ENCODE measurements at regions not wholly inside any gene's neighbourhood (a gene's known extent, or its start where the extent isn't known, plus 50 kb on each side); places are given as distances from the start of the nearest gene placed in this dataset.

DNA sequence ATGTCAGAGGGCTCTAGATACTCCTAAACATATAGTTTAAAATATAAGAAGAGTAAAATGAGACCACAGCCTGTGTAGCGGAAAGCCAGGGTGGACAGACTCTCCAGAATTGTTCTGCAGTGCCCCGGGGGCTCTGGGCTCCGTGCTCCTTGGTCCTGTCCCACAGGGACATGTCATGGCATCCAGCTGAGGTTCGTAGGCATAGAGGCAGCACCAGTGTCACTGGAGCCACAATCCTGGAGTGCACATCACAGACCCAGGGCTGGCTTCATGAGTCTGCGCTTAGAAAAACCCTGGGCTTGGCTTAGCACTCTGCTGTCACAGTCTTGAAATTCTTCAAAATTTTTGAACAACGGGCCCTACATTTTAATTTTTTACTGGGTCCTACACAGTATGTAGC, 280.4 kb upstream of the ZNF32 start:
- no peak overlapping the region for H3K4me3 ChIP-seq (ENCODE audit: low read length)
- TF ChIP-seq, protein P1, sequence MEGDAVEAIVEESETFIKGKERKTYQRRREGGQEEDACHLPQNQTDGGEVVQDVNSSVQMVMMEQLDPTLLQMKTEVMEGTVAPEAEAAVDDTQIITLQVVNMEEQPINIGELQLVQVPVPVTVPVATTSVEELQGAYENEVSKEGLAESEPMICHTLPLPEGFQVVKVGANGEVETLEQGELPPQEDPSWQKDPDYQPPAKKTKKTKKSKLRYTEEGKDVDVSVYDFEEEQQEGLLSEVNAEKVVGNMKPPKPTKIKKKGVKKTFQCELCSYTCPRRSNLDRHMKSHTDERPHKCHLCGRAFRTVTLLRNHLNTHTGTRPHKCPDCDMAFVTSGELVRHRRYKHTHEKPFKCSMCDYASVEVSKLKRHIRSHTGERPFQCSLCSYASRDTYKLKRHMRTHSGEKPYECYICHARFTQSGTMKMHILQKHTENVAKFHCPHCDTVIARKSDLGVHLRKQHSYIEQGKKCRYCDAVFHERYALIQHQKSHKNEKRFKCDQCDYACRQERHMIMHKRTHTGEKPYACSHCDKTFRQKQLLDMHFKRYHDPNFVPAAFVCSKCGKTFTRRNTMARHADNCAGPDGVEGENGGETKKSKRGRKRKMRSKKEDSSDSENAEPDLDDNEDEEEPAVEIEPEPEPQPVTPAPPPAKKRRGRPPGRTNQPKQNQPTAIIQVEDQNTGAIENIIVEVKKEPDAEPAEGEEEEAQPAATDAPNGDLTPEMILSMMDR (conservative IDR thresholded peaks at IDR 0.05; ENCODE audit: low read depth, low read length): no peak
- no peak for DNase-seq (ENCODE audit: low read depth)

DNA sequence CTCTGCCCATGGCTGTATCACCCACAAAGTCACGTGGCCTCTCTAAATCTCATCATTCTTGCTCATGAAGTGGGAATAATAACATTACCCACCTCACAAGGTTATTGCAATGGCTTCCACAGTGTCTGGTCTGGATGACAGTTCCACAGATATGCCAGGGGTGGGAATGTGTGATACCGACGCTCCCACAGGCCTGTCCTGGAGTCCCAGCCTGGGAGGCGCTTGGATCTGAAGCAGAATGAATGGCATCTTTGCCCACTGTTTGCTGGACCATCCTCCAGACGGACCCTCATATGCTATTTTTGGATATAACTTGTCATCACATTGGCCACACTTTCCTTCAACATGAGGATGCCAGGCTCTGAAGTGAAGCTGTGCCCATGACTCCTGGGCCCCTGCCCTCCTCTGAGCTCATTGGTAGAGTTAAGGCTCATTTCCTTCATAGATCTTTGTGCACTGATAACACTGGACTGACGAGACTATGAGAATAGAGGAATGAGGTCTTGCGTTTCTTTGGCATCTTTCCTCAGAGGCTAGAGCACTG, 279.8 kb upstream of the ZNF32 start:
- no peak overlapping the region for H3K4me3 ChIP-seq (ENCODE audit: low read length)
- no peak for DNase-seq (ENCODE audit: low read depth)
- TF ChIP-seq, protein P1 (conservative IDR thresholded peaks at IDR 0.05; ENCODE audit: low read depth, low read length): no peak

DNA sequence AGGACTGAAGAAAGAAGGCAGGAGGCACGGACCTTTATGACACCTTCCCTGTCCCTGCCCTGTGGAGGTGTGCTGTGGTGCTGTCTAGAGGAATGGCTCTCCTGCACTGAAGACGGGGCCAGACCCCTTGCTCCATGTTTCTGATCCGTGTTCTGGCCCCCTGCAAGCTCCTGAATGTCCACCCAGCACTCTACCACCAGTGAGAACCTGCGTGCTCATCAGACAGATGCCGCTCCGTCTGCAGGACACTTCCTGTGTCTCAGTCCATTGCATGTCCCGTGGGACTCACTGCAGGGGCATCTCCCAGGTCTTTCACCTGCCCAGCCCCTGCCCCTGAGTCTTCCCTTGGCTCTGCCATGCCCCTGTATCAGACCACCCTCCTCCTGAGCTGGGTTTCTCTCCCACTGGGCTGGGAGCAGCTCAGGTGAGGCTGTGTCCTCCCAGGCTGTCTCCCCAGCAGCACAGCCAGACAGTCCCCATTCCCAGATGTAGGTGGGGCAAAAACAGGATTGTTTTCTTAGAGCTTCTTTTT, 278.3 kb upstream of the ZNF32 start:
- no peak overlapping the region for H3K4me3 ChIP-seq (ENCODE audit: low read length)
- DNase-seq (ENCODE audit: low read depth): no peak
- TF ChIP-seq, protein P1 (conservative IDR thresholded peaks at IDR 0.05; ENCODE audit: low read depth, low read length): no peak

DNA sequence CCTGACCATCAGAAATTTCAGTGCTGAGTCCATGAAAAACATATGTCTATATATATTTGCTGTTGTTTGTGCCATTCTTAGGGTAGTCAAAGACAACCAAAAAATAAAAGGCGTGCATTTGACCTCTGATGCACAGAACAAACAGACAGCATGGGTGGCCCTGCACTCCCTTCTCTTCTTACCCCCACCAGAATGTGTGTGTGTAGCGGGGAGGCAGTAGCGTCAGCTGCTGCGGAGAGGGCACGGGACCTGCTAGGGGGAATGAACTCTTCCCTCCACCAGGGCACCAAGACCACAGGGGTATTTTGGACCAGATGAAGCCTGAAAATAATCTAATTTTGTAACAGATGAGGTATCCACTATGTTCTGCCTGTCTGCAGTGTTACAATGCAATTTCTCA, 277.7 kb upstream of the ZNF32 start:
- no peak for DNase-seq (ENCODE audit: low read depth)
- TF ChIP-seq, protein P1 (conservative IDR thresholded peaks at IDR 0.05; ENCODE audit: low read depth, low read length): no peak
- no peak overlapping the region for H3K4me3 ChIP-seq (ENCODE audit: low read length)

DNA sequence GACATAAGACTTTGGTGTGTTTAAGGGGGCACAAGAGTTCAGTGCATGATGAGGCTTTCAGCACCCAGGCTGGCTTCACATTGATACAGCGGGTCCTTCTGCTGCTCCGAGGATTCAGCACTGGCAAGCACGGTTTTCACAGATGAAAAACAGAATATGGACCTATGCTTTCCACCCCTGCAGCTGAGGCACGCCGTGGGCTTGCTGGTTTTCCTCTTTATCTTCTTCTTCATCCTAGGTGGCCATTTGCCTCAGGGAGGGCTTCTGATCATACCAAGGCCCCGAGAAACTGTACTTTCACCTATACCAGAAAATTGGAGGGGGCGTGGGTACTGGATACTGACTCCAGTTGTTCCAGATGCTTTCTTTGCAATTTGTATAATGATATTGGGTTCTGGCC, 277.1 kb upstream of the ZNF32 start:
- no peak overlapping the region for H3K4me3 ChIP-seq (ENCODE audit: low read length)
- no peak for DNase-seq (ENCODE audit: low read depth)
- TF ChIP-seq, protein P1 (conservative IDR thresholded peaks at IDR 0.05; ENCODE audit: low read depth, low read length): no peak

DNA sequence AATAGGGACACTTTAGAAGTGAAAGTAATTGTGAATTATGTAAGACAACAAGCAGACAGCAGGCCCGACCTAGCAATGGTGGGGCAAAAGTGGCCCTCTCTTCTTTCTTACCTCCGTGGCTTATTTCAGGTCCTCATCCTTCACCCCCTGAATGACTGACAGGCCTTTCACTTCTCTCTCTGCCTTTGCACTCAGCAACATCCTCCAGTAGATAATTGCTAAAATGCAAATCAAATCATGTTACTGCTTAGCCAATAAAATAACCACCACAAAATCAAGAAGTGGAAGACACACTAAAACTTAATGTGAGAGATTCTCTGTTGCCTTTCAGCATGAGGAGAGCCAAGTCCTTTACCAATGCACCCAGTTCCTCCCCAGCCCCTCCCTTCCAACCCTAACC, 274.6 kb upstream of the ZNF32 start:
- H3K4me3 ChIP-seq (ENCODE audit: low read length): no peak overlapping the region
- DNase-seq (ENCODE audit: low read depth): no peak
- TF ChIP-seq, protein P1 (conservative IDR thresholded peaks at IDR 0.05; ENCODE audit: low read depth, low read length): no peak
